RWPE1 (cell line): ENCODE measurements at regions not wholly inside any gene's neighbourhood (a gene's known extent, or its start where the extent isn't known, plus 50 kb on each side); places are given as distances from the start of the nearest gene placed in this dataset.

Experiments used
- CTCF ChIA-PET: fragments of 350-600 bp; sonication (Branson Sonifier 250); formaldehyde crosslinking; extraction: SDS; loops from one replicate; lab custom pipeline; 2021; lab: Yijun Ruan, JAX
- POLR2A ChIA-PET: fragments of 400-600 bp; formaldehyde crosslinking; extraction: SDS; loops from one replicate; lab custom pipeline; 2020; ENCODE audit warnings: antibody characterized with exemption; ENCODE audit not compliant: low non-redundant PET; lab: Yijun Ruan, JAX
- DNase-seq: peaks from one replicate; pipeline ENCODE4 v3.0.0; 2012; ENCODE audit warnings: low spot score
- H3K27ac ChIP-seq: fragments of 450-650 bp; 2 replicates; pipeline ENCODE4 v1.5.1; 2017
- TF ChIP-seq, protein P1 (sequence below): fragments of 450-650 bp; conservative IDR thresholded peaks from 2 replicates; pipeline ENCODE4 v1.5.1; 2017; ENCODE audit warnings: low read depth, mild to moderate bottlenecking

DNA sequence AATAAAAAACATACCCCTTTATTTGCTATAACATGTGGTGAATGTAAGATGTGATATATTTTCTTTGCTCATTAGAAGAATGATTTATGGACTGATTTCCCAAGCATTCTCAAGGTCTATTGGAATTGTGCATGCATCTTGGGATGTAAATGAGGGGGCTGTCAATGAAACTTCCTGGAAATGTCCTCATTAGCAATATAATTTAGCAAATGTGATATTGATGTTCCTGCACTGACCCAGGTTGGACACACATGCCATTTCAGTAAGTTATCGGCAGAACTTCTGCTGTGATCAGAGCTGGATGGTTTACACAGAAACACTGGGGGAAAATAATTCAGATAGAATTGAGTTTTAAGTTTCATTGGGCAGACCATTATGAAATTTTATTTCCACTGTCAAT, 99.9 kb downstream of the ELOVL4 start:
- no peak overlapping the region for H3K27ac ChIP-seq
- ChIA-PET CTCF (interaction anchor here (0.6 to 2.4 kb wide), 2 partner anchors 22 to 78 kb away, joined by 4 to 8 read pairs; no protein-coding TSS in a partner anchor), POLR2A (no interaction called here)
- TF ChIP-seq, protein P1, sequence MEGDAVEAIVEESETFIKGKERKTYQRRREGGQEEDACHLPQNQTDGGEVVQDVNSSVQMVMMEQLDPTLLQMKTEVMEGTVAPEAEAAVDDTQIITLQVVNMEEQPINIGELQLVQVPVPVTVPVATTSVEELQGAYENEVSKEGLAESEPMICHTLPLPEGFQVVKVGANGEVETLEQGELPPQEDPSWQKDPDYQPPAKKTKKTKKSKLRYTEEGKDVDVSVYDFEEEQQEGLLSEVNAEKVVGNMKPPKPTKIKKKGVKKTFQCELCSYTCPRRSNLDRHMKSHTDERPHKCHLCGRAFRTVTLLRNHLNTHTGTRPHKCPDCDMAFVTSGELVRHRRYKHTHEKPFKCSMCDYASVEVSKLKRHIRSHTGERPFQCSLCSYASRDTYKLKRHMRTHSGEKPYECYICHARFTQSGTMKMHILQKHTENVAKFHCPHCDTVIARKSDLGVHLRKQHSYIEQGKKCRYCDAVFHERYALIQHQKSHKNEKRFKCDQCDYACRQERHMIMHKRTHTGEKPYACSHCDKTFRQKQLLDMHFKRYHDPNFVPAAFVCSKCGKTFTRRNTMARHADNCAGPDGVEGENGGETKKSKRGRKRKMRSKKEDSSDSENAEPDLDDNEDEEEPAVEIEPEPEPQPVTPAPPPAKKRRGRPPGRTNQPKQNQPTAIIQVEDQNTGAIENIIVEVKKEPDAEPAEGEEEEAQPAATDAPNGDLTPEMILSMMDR: no peak
- no peak for DNase-seq

DNA sequence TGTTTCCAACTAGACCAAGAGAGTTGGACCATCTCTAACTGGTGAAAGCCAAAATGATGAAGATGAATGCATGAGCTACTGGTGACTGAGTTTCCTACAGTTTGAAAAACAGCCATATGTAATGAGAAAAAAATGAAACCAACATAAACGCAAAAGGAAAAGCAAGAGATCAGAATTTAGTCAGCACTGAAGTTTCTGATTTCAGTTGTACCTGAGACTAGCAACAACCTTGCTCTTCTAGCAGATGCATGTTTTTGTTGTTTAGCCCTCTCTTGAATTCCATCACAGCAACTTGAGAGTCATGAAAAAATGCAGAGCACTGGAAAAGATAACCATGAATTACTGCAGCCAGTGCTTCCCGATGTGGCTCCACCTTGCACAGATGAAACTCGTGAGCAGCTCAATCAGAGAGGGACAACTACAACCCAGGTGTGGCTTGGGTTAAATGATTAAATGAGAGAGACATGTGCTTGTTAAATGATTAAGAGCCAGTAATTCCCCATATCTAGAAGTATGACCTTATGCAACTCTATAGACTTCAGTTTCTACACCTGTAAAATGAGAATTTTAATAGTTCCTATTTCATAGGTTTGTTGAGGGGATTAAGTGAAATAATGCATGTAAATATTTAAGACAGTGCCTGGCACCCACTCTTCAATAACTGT, 104.8 kb downstream of the ELOVL4 start:
- POLR2A ChIA-PET: no interaction called here
- H3K27ac ChIP-seq: no peak overlapping the region
- CTCF ChIA-PET: interaction anchor here (0.7 kb wide), 1 partner anchor 21 kb away, joined by 3 read pairs; no protein-coding TSS in a partner anchor
- no peak for DNase-seq
- TF ChIP-seq, protein P1: no peak

DNA sequence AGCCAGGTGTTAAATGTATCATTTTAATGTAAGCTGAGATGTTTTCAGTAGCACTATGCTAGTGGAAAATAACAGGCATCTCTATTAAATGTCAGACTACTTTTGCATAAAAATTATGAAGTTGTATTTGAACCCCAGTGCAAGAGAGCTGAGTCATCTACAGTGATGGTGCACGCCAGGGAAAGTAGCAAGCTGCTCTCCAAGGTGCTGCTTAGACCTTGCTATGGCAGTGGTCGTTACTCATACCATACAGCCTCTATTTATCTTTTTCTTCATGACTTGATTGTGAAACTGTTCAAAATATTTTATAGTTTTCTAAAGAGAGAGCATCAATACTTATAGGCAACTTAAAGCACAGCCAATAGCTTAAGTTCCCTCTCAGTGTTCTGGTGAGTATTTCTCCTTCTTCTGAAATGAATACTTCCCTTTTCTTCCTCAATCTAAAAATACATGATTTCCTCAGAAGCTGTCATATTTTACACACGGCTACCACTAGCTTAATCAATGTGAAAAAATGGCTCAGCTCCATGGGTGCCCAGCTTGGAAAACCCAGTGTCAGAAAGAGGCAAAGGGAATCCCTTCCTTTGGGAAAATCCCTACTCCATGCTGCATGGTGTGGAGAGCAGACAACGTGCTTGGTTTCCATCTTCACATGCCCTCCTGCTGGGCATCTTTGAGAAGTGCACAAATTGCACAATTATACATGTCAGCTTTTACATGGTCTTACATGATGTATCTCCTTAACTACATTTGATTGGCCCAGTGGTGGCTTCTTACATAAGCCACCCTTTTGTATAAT, 105.6 kb downstream of the ELOVL4 start:
- CTCF ChIA-PET: interaction anchor here (0.6 to 0.7 kb wide), 2 partner anchors 21 to 31 kb away, joined by 3 read pairs; no protein-coding TSS in a partner anchor
- TF ChIP-seq, protein P1: no peak
- POLR2A ChIA-PET: no interaction called here
- no peak for DNase-seq
- no peak overlapping the region for H3K27ac ChIP-seq

DNA sequence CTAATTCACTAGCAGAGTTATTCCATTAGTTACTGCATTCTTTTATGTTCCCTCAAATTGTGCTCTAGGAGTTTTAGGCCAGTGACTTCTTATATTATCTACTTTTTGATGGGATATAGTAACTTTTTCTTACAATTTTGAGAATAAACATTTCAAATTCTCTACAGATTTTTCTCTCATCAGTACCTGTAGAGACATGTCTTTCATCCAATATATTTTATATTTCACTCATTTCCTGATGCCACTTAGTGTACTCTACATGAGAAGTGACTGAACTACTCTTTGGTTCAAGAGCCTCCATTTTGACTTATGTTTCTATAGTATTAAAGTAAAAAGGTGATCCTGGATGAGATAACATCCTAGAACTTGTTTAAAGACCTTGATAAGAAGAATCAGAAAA, 108.5 kb downstream of the ELOVL4 start:
- no peak overlapping the region for H3K27ac ChIP-seq
- TF ChIP-seq, protein P1: no peak
- ChIA-PET POLR2A (no interaction called here), CTCF (no interaction called here)
- no peak for DNase-seq

DNA sequence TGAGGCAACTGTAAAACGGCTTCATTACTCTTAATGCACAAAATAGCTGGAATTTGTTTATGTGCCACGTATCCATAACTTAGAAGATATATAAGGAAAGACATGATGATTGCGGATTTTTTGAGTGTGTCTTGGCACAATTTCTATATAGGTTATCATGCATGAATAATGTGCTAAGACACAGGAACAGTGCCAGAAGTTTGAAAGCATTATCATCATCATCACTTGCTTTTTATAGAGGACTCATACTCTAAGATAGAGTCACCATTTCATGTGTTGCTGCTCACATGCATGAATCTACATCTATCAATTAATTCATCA, 113.4 kb downstream of the ELOVL4 start:
- H3K27ac ChIP-seq: no peak overlapping the region
- ChIA-PET CTCF (no interaction called here), POLR2A (no interaction called here)
- no peak for DNase-seq
- TF ChIP-seq, protein P1: no peak

DNA sequence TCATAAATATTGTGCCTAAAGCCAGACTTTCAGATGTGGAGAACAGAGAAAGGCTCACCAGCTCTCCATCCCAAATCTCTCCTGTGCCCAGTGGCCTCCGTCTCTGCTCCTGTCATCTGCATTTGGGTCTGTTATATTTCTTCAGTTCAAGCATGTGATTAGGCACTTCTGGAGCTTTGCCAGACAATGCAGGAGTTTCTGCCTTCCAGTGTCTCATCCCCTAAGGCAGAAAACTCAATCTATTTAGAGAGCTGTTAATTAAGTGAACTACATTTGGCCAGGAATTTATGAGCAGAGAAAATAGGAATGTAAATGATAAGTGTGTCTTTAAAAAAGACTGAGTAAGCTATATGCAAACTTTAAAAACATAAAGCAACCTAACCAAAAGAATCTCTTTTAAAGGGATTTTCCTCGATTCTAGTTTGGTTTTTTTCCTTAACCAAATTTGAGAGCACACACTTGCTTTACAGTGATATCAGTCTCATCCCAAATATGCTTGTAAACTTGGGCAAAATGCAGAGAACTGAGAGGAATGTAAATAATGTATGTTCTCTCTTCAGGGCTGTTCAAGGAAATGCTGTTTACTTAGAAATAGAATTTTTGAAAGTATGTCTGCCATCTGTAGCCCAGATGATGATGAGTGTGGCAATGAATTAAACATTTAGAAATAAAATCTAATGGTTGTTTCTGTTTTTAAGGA, 113.9 kb downstream of the ELOVL4 start:
- POLR2A ChIA-PET: no interaction called here
- TF ChIP-seq, protein P1: no peak
- H3K27ac ChIP-seq: no peak overlapping the region
- no peak for DNase-seq
- CTCF ChIA-PET: interaction anchor here (2.2 kb wide), 1 partner anchor 19 kb away, joined by 5 read pairs; no protein-coding TSS in a partner anchor
